SK-MEL-5 (cell line): ENCODE measurements at regions not wholly inside any gene's neighbourhood (a gene's known extent, or its start where the extent isn't known, plus 50 kb on each side); places are given as distances from the start of the nearest gene placed in this dataset.
"Not testable (repeated sequence)": the region's sequence is repeated elsewhere in the genome, so short reads cannot be mapped to it uniquely, and the experiment has no call there.

Experiments used
- DNase-seq: peaks from one replicate; pipeline ENCODE4 v3.0.0-alpha.2; 2016; ENCODE audit warnings: low read depth, low spot score
- in situ Hi-C: cut with HindIII; loops from 2 replicates; pipeline ENCODE4 v1.10.0; 2016; ENCODE audit warnings: low sequenced_read_pairs, high pct_unique_total_duplicates, low pct_unique_long_range_greater_than_20kb

GRCh38 chr20:11473983-11474382, 443.7 kb upstream of the BTBD3 start:
- in situ Hi-C loops = no loop called here
- peak; percentile 76 for DNase-seq

- DNase-seq = no peak
- in situ Hi-C loops = no loop called here
These were observed 434.0 kb upstream of the BTBD3 start for GRCh38 chr20:11483697-11484096.

DNA sequence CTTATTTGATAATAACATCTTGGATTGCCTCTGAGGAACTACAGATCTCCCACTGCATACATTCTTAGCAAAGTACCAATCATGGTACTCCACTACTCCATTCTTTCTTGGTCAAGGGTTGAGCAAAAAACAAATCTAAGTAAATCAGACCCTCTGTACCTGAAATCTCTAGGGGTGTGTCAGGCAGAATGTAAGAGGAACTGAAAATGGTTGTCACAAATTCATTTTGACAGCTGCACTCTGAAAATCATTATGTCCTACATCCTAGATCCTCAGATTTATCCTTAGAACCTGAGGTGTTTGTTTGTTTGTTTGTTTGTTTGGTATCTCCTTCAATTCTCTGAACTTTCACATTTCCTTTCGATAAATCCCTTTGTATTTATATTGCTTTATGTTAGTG, 433.2 kb upstream of the BTBD3 start:
- DNase-seq = no peak
- in situ Hi-C loops = no loop called here

DNA sequence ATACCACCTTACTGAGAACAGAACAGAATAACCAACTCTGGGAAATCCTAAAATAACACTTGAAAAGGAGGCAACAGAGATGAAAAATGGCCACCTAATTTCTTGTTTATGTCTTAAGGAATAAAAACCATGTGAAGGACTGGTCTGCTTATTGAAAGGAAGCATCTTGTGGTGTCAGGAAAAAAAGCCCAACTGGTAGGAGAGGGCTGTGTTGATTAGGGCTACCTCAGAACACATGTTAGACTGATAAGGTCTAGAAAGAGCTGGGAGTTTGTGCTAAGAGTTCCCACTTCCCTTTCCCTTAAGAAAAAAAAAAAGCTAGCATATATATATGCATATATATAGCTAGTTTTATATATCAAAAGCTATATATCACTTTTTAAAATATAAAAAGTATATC, 425.3 kb upstream of the BTBD3 start:
- no peak for DNase-seq
- in situ Hi-C loops = no loop called here

- in situ Hi-C loops = no loop called here
- no peak for DNase-seq
These were observed 424.8 kb upstream of the BTBD3 start for GRCh38 chr20:11492846-11493245.

DNA sequence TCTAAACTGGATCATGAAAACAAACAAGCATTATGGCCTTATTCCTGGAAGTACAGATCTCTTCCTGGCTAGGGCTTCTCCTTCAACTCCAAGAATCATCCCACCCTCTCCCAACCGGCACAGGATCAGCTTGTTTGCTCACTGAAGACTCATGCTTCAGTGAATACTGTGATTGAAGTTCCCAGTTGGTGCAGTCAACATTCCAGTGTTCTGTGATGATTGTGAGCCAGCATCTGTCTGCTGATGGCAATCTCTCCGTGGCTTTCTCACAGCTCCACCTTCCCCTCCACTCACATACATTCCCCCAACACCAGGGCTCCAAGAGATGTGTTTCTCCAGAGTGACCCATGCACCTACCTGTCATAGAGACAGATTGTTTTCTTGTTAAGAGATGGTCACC, 421.3 kb upstream of the BTBD3 start:
- in situ Hi-C loops = no loop called here
- DNase-seq = no peak

GRCh38 chr20:11497545-11497944, 420.1 kb upstream of the BTBD3 start:
- in situ Hi-C loops = no loop called here
- no peak for DNase-seq

GRCh38 chr20:11499101-11499634, 418.5 kb upstream of the BTBD3 start:
- no peak for DNase-seq

GRCh38 chr20:11502061-11502460, 415.6 kb upstream of the BTBD3 start:
- DNase-seq = no peak
- in situ Hi-C loops = no loop called here

More at GRCh38 chr20:11499101-11499634, 418.5 kb upstream of the BTBD3 start:
- in situ Hi-C loops = no loop called here

GRCh38 chr20:11502671-11503070, 415.0 kb upstream of the BTBD3 start:
- in situ Hi-C loops = no loop called here
- DNase-seq = no peak

DNA sequence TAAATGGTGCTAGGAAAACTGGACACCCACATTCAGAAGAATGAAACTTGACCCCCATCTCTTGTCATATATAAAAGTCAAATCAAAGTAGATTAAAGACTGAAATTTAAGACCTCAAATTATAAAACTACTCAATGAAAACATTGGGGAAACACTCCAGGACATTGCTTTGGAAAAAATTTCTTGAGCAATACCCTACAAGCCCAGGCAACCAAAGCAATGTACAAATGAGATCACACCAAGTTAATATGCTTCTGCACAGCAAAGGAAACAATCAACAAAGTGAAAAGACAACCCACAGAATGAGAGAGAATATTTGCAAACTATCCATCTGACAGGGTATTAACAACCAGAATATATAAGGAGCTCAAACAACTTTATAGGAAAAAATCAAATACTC, 407.9 kb upstream of the BTBD3 start:
- in situ Hi-C loops = no loop called here

GRCh38 chr20:11511821-11512220, 405.9 kb upstream of the BTBD3 start:
- no peak for DNase-seq
- in situ Hi-C loops = no loop called here

More for the DNA sequence above, 407.9 kb upstream of the BTBD3 start:
- no peak for DNase-seq

DNA sequence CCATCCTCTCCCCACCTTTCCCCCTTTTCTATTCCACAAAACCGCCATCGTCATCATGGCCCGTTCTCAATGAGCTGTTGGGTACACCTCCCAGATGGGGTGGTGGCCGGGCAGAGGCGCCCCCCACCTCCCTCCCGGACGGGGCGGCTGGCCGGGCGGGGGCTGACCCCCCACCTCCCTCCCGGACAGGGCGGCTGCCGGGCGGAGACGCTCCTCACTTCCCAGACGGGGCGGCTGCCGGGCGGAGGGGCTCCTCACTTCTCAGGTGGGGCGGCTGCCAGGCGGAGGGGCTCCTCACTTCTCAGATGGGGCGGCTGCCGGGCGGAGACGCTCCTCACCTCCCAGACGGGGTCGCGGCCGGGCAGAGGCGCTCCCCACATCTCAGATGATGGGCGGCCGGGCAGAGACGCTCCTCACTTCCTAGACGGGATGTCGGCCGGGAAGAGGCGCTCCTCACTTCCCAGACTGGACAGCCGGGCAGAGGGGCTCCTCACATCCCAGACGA, 404.4 kb upstream of the BTBD3 start:
- DNase-seq, in situ Hi-C loops: not testable (repeated sequence)

DNA sequence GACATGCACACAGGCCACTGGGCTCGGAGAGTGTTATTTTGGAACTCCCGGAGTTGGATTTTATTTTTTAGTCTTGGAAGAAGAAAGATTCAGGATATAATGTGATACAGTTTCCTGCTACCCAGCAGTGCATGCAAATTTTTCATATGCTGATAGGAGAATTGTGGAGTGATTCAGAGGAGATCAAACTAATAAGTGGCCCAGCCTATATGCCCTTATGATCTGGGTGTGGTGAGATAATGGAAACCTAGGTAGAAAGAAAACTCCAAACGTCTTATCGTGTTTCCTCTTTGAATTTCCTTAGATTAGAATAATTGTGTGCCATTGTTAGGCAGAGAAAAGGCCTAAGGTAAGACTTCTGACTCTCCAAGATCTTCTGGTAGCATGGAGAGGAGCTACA, 401.2 kb upstream of the BTBD3 start:
- in situ Hi-C loops = no loop called here
- no peak for DNase-seq

- in situ Hi-C loops = no loop called here
These were observed 397.1 kb upstream of the BTBD3 start for GRCh38 chr20:11520596-11520995.

DNA sequence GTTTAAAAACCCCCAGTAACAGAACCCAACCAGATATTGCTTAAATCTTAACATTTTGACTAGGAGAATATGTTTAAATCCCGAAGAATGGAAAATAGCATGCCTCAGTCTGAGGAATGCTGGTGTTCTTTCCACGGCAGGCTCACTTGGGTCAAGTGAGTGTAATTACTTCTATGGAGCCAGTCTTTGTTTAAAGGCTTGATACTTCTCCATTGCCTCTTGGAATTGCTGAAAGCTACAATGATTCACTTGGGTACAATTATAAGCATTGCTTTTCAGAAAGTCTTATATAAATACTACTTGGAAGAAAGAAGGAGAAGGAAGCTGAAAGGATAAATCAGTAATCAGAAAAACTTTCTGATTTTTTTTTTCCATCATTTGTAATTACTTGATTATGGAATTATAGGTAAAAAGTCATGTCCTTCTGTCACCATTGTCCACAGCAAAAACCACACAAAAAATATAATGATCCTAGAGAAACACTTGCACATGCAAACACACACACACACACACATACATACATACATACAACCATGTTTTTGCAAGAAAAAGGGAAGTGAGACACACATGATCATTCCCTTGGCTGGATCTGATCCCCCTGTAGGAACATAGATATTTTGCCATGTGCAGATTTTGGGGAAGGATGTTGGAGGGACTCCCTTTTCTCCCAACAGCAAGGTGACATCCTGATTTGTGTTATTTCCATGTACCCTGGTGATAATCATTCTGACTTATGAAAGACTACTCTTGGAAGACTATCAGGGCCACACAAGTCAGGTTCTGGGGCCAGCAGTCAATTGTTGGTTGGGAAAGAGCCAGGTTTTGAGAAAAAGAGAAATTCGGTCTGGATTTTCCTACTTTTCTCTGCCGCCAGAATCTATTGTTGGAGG, 396.0 kb upstream of the BTBD3 start:
- DNase-seq = no peak
- in situ Hi-C loops = no loop called here

More at GRCh38 chr20:11520596-11520995, 397.1 kb upstream of the BTBD3 start:
- no peak for DNase-seq

- in situ Hi-C loops = no loop called here
- no peak for DNase-seq
These were observed 395.3 kb upstream of the BTBD3 start for GRCh38 chr20:11522366-11522741.

- no peak for DNase-seq
- in situ Hi-C loops = no loop called here
These were observed 388.6 kb upstream of the BTBD3 start for GRCh38 chr20:11529047-11529446.

GRCh38 chr20:11537032-11537431, 380.7 kb upstream of the BTBD3 start:
- DNase-seq = no peak
- in situ Hi-C loops = no loop called here
